ENCODE measurements at regions not wholly inside any gene's neighbourhood (a gene's known extent, or its start where the extent isn't known, plus 50 kb on each side); places are given as distances from the start of the nearest gene placed in this dataset.

- no peaks in the 10 kb centered on the region for H3K36me3 ChIP-seq (replicated peaks in 1 of 2; ENCODE audit: insufficient read depth in 1 of 2, low read depth in 2 of 2)
- WGBS, 2 donors: 47 to 55% methylated on average over 8 of the region's 8 CpGs
- no peaks in the 10 kb centered on the region for H3K4me1 ChIP-seq
- no peaks in the 10 kb centered on the region for H3K27me3 ChIP-seq
- H3K9me3 ChIP-seq: peaks cover 0 to 5% (median 0%) of the 10 kb centered on the region in 3 donors
- TF ChIP-seq POLR2A (IDR thresholded peaks at IDR 0.05): no peak
- no peak for TF ChIP-seq CTCF (IDR thresholded peaks at IDR 0.05)
- H3K27ac ChIP-seq: no peak overlapping the region
- intact Hi-C loops (cut with DNase I): no loop called here
- no peak overlapping the region for H3K4me3 ChIP-seq
- no peak for ATAC-seq
- peak in 2 of 4 donors; percentile 3 to 8 for DNase-seq
Measured at GRCh38 chr2:121825003-121825950, 69.8 kb downstream of the TSN start.

- intact Hi-C loops (cut with DNase I): no loop called here
- no peaks in the 10 kb centered on the region for H3K4me1 ChIP-seq
- DNase-seq: no peak
- H3K4me3 ChIP-seq: no peak overlapping the region
- no peaks in the 10 kb centered on the region for H3K36me3 ChIP-seq (replicated peaks in 1 of 2; ENCODE audit: insufficient read depth in 1 of 2, low read depth in 2 of 2)
- H3K27ac ChIP-seq: no peak overlapping the region
- ATAC-seq: no peak
- H3K27me3 ChIP-seq: no peaks in the 10 kb centered on the region
- WGBS, 2 donors: 46 to 61% methylated on average over 3 of the region's 3 CpGs
- H3K9me3 ChIP-seq: peaks cover 0 to 5% (median 0%) of the 10 kb centered on the region in 3 donors
- TF ChIP-seq POLR2A (IDR thresholded peaks at IDR 0.05) (no peak), CTCF (IDR thresholded peaks at IDR 0.05) (no peak)
Measured at GRCh38 chr2:121826036-121826435, 70.6 kb downstream of the TSN start.

GRCh38 chr2:121828281-121828731 is 72.9 kb downstream of the TSN start:
- ATAC-seq (no peak), DNase-seq (no peak)
- intact Hi-C loops (cut with DNase I): no loop called here
- H3K4me3 ChIP-seq: no peak overlapping the region
- H3K36me3 ChIP-seq (replicated peaks in 1 of 2; ENCODE audit: insufficient read depth in 1 of 2, low read depth in 2 of 2): no peaks in the 10 kb centered on the region
- H3K27ac ChIP-seq: no peak overlapping the region
- TF ChIP-seq CTCF (IDR thresholded peaks at IDR 0.05) (no peak), POLR2A (IDR thresholded peaks at IDR 0.05) (no peak)
- H3K27me3 ChIP-seq: no peaks in the 10 kb centered on the region
- H3K4me1 ChIP-seq: no peaks in the 10 kb centered on the region
- no peaks in the 10 kb centered on the region for H3K9me3 ChIP-seq
- 49 to 50% methylated on average over 13 of the region's 13 CpGs for WGBS, 2 donors

- Histone ChIP-seq H3K36me3 (replicated peaks in 1 of 2; ENCODE audit: insufficient read depth in 1 of 2, low read depth in 2 of 2) (no peaks in the 10 kb centered on the region), H3K4me3 (no peak overlapping the region), H3K27me3 (no peaks in the 10 kb centered on the region), H3K4me1 (no peaks in the 10 kb centered on the region), H3K9me3 (no peaks in the 10 kb centered on the region), H3K27ac (no peak overlapping the region)
- intact Hi-C loops (cut with DNase I): no loop called here
- WGBS, 2 donors: 56 to 82% methylated on average over 1 of the region's 1 CpG
- DNase-seq (no peak), ATAC-seq (no peak)
- TF ChIP-seq POLR2A (IDR thresholded peaks at IDR 0.05) (no peak), CTCF (IDR thresholded peaks at IDR 0.05) (no peak)
Measured at GRCh38 chr2:121830809-121831208, 75.4 kb downstream of the TSN start.

All from body of pancreas (tissue), 4 donors.